NB4 (cell line): ENCODE measurements at regions not wholly inside any gene's neighbourhood (a gene's known extent, or its start where the extent isn't known, plus 50 kb on each side); places are given as distances from the start of the nearest gene placed in this dataset.

ENCODE experiments used
- CTCF ChIP-seq: IDR thresholded peaks from one replicate; pipeline ENCODE4 v1.5.1; 2012; ENCODE audit warnings: low read depth, low read length
- MAX ChIP-seq: IDR thresholded peaks from 2 replicates; pipeline ENCODE4 v1.6.1; 2011; ENCODE audit warnings: low read depth, low read length
- MYC ChIP-seq: IDR thresholded peaks from 2 replicates; pipeline ENCODE4 v1.6.1; 2011; ENCODE audit warnings: low read depth, low read length
- POLR2A ChIP-seq: IDR thresholded peaks from 2 replicates; pipeline ENCODE4 v1.6.1; 2011; ENCODE audit warnings: mild to moderate bottlenecking; ENCODE audit not compliant: insufficient read length; ENCODE audit errors: extremely low read depth

- TF ChIP-seq MAX: no peak
- TF ChIP-seq CTCF: no peak
- no peak for TF ChIP-seq POLR2A
- TF ChIP-seq MYC: no peak
Measured at GRCh38 chr14:30389134-30389876, 169.7 kb upstream of the G2E3 start.
